WERI-Rb-1 (cell line): ENCODE measurements at regions not wholly inside any gene's neighbourhood (a gene's known extent, or its start where the extent isn't known, plus 50 kb on each side); places are given as distances from the start of the nearest gene placed in this dataset.

ENCODE experiments used
- DNase-seq: peaks from one replicate; pipeline ENCODE4 v3.0.0-alpha.2; 2020
- H3K27ac ChIP-seq: fragments of 250-450 bp; sonication (Bioruptor Pico); 2 replicates; pipeline ENCODE4 v1.5.1; 2020; ENCODE audit warnings: mild to moderate bottlenecking, moderate library complexity
- H3K27me3 ChIP-seq: fragments of 250-450 bp; sonication (Bioruptor Pico); 2 replicates; pipeline ENCODE4 v1.5.1; 2021; ENCODE audit warnings: mild to moderate bottlenecking, low read depth, moderate library complexity; ENCODE audit not compliant: insufficient read depth, severe bottlenecking
- H3K36me3 ChIP-seq: fragments of 250-450 bp; sonication (Bioruptor Pico); 2 replicates; pipeline ENCODE4 v1.5.1; 2020; ENCODE audit warnings: mild to moderate bottlenecking, moderate library complexity
- H3K4me3 ChIP-seq: 2 replicates; pipeline ENCODE4 v1.5.1; 2011; ENCODE audit warnings: low read depth, mild to moderate bottlenecking, control low read depth, low read length
- H3K9me3 ChIP-seq: fragments of 250-450 bp; sonication (Bioruptor Pico); 2 replicates; pipeline ENCODE4 v1.5.1; 2021; ENCODE audit warnings: mild to moderate bottlenecking, moderate library complexity; ENCODE audit not compliant: severe bottlenecking
- CTCF ChIP-seq: IDR thresholded peaks from 2 replicates; pipeline ENCODE4 v1.5.1; 2011; ENCODE audit warnings: low read depth, mild to moderate bottlenecking, control low read depth, inconsistent platforms, low read length

DNA sequence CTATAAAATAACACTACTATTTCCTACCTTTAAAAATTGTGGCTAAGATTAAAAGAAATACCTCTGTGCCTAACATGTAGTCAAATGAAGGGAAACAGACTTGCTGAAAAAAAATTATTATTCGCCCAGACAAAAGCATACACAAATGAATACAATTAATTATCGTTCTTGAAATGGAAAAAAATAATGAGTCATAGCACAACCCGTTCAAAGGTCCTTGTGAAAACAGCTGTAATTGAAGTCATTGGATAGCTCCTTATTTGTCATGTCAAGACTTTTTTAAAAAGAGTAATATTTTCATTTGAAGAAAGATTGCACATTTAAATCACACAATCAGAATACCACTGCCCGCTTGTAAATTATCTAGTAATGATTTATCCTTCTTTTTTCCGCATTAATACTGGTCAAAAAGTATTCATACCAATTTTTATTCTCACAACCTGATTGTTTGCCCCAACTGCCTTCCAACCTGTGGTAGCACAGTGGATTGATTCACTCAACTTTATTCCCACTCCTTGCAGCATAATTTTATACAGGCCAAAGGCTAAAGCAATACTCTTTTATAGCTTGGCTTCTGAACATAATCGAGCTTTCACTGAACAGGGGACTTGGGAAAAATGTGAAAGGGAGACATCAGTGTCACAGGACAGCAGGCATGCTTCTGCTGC is 655.2 kb upstream of the MAP3K7 start:
- no peaks in the 10 kb centered on the region for H3K9me3 ChIP-seq
- H3K27me3 ChIP-seq = no peaks in the 10 kb centered on the region
- H3K27ac ChIP-seq = no peak overlapping the region
- no peaks in the 10 kb centered on the region for H3K36me3 ChIP-seq
- DNase-seq = no peak
- no peak overlapping the region for H3K4me3 ChIP-seq
- no peak for TF ChIP-seq CTCF

GRCh38 chr6:91240878-91241603 is 654.2 kb upstream of the MAP3K7 start:
- Histone ChIP-seq H3K4me3 (no peak overlapping the region), H3K27ac (no peak overlapping the region), H3K9me3 (no peaks in the 10 kb centered on the region), H3K36me3 (no peaks in the 10 kb centered on the region), H3K27me3 (no peaks in the 10 kb centered on the region)
- no peak for TF ChIP-seq CTCF
- no peak for DNase-seq

DNA sequence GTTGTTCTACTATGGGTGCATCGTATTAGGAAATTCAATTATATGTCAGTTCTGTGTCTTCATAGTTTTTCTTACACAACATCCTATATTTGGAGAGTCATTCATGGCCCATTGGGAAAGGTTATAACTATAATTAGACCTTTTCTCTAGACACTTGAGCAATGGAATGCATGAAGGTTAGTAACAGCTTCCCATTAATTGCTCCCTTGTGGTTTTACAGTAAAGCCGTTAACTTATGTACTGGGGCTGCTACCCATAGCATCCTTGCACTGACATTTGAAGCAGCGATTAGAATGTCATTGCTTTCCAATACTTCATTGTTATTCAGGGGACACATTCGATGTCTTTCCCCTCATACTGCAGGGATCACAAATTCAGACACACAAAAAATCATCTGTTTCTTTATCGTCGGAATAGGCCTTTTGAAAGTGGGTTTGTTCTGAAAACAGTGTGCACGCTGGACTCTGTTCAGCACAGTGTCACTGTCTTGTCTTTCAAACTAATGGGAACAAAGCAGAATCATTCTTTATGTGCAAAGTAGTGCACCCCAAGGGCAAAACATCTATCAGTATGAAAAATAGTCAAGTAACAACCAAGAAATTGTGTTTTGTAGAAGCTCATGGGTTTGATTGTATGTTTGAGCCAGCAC is 634.3 kb upstream of the MAP3K7 start:
- no peak for TF ChIP-seq CTCF
- Histone ChIP-seq H3K27ac (no peak overlapping the region), H3K27me3 (no peaks in the 10 kb centered on the region), H3K9me3 (no peaks in the 10 kb centered on the region), H3K4me3 (no peak overlapping the region), H3K36me3 (no peaks in the 10 kb centered on the region)
- no peak for DNase-seq

DNA sequence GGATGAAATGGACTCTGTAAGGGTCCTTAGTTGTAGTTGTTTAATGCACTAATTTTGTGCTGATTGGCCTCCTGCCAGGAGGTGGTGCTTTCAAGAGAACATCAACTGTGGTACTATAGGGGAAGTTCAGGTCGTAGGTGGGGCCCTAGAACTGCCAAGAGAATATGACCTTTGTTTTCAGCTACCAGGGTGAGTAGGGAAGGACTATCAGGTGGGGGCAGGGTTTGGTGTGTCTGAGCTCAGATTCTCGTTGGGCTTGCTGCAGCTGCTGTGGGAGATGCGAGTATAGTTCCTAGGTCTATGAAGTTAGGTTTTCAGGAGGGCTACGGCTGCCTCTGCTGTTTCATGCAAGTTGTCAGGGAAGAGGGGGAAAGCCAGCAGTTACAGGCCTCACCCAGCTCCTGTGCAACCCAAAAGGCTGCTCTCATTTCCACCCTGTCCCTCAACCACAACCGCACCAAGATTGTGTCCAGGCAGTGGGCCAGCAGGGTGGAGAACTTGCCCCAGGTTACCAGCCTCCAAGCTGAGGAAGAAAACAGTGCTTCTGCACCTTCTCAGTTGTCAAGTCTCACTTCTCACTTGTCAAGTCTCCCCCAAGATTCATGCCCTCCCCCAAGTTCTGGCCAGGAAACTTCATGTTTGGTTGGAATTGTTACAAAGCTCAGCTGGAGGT is 626.5 kb upstream of the MAP3K7 start:
- TF ChIP-seq CTCF = no peak
- Histone ChIP-seq H3K4me3 (no peak overlapping the region), H3K36me3 (no peaks in the 10 kb centered on the region), H3K9me3 (no peaks in the 10 kb centered on the region), H3K27ac (no peak overlapping the region), H3K27me3 (no peaks in the 10 kb centered on the region)
- no peak for DNase-seq

DNA sequence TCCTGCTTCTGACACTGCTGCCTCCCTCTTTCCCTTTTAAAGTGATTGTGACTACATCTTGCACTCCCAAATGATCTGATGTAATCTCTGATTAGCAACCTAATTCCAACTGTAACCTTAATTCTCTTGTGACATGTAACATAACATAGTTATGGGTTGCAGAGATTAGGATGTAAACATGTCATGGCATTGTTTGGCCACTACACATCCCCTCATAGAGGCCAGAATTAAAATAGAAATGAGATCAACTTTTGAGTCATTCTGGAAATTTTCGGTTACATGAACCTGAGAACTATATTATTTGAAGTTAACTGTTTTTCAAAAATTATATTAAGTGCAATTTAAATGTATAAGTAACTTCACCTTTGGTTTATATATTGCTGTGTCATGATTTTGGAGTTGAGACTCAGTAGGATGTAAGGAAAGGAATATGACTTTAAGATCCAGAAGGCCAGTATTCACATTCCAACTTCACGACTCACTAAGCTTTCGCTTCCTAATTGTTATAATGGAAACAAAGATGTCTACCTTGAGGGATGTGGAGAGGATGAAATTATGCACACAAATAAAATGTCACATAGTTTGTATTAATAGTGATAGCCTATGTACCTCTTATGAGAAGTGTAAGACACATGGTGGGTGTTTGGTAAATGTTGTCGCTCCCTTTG is 611.9 kb upstream of the MAP3K7 start:
- DNase-seq = no peak
- Histone ChIP-seq H3K4me3 (no peak overlapping the region), H3K27ac (no peak overlapping the region), H3K27me3 (no peaks in the 10 kb centered on the region), H3K36me3 (no peaks in the 10 kb centered on the region), H3K9me3 (no peaks in the 10 kb centered on the region)
- no peak for TF ChIP-seq CTCF
